HCT116 (cell line): ENCODE measurements at regions not wholly inside any gene's neighbourhood (a gene's known extent, or its start where the extent isn't known, plus 50 kb on each side); places are given as distances from the start of the nearest gene placed in this dataset.

Source experiments
- ATAC-seq: fragments of 200-7000 bp; cut with Tn5 transposase; 2 replicates; pipeline ENCODE4 v1.9.1; 2020; ENCODE audit warnings: mild to moderate bottlenecking, moderate library complexity
- BruUV-seq: library from RNA; stranded (reverse); fragments of 400-500 nt; replicated peaks from 2 replicates; lab custom pipeline; 2021; lab: Mats Ljungman, UMichigan
- CTCF ChIA-PET: fragments of 300-600 bp; sonication (Branson Sonifier 250); formaldehyde crosslinking; loops from one replicate; lab custom pipeline; 2021; ENCODE audit warnings: antibody characterized with exemption; lab: Charles Lee
- POLR2A ChIA-PET: fragments of 300-600, 350-600 bp; sonication (Branson Sonifier 250); formaldehyde crosslinking; loops from one replicate; lab custom pipeline; 2021; ENCODE audit warnings: antibody characterized with exemption; lab: Charles Lee
- RAD21 ChIA-PET, 2 experiments: fragments of 300-600 bp; sonication (Branson Sonifier 250); formaldehyde crosslinking; loops; one replicate each; lab custom pipeline; 2023; ENCODE audit warnings: low total read pairs in 2 of 2; ENCODE audit not compliant: uncharacterized antibody in 2 of 2, unreplicated experiment in 2 of 2, low non-redundant PET in 1 of 2; lab: Charles Lee
- DNase-seq: peaks from one replicate; pipeline ENCODE4 v3.0.0-alpha.2; 2010; ENCODE audit warnings: low read depth, low spot score
- H2AFZ ChIP-seq: fragments of 200-600 bp; shearing (Covaris generic), sonication (generic); 2 replicates; pipeline ENCODE4 v1.6.1; 2017; ENCODE audit warnings: low read depth, mixed run types, mixed read lengths, antibody characterized with exemption, low read length; ENCODE audit not compliant: poor library complexity, severe bottlenecking
- H3K27ac ChIP-seq: 2 replicates; pipeline ENCODE4 v1.5.1; 2012; ENCODE audit warnings: low read depth, low read length
- H3K27me3 ChIP-seq: fragments of 200-600 bp; sonication (generic); 2 replicates; pipeline ENCODE4 v1.6.1; 2016; ENCODE audit warnings: mixed run types, low read length, mixed read lengths; ENCODE audit not compliant: insufficient read depth
- H3K36me3 ChIP-seq, 2 experiments: fragments of 200-500 bp in 1 of 2; fragments of 200-600 bp in 1 of 2; sonication (Bioruptor generic) in 1 of 2; sonication (generic) in 1 of 2; 2 replicates each; pipeline versions ENCODE4 v1.5.1 to v1.6.1; 2014 to 2016; ENCODE audit warnings: low read length in 2 of 2, inconsistent platforms in 1 of 2, mixed read lengths in 1 of 2, mixed run types in 1 of 2; ENCODE audit not compliant: insufficient read depth in 2 of 2, control insufficient read depth in 1 of 2
- H3K4me1 ChIP-seq, 2 experiments: fragments of 200-600 bp in 1 of 2; sonication (generic) in 1 of 2; 2 replicates each; pipeline versions ENCODE4 v1.5.1 to v1.6.1; 2012 to 2017; ENCODE audit warnings: low read length in 2 of 2, inconsistent platforms in 1 of 2, mild to moderate bottlenecking in 1 of 2, mixed read lengths in 1 of 2, mixed run types in 1 of 2, moderate library complexity in 1 of 2; ENCODE audit not compliant: insufficient read depth in 2 of 2, control insufficient read depth in 1 of 2
- H3K4me2 ChIP-seq: fragments of 200-600 bp; sonication (generic); 2 replicates; pipeline ENCODE4 v1.6.1; 2017; ENCODE audit warnings: mixed run types, low read length, mixed read lengths
- H3K4me3 ChIP-seq, 2 experiments: fragments of 200-600 bp in 1 of 2; sonication (generic) in 1 of 2; replicated peaks in 1 of 2; 2 replicates each; pipeline ENCODE4 v1.5.1; 2011 to 2016; ENCODE audit warnings: low read length in 2 of 2, control low read depth in 1 of 2, low read depth in 1 of 2, mild to moderate bottlenecking in 1 of 2, mixed read lengths in 1 of 2, mixed run types in 1 of 2
- H3K79me2 ChIP-seq: fragments of 200-600 bp; sonication (generic); 2 replicates; pipeline ENCODE4 v1.6.1; 2017; ENCODE audit warnings: mild to moderate bottlenecking, mixed run types, low read length, moderate library complexity, mixed read lengths; ENCODE audit not compliant: insufficient read depth
- H3K9ac ChIP-seq: fragments of 200-600 bp; sonication (generic); 2 replicates; pipeline ENCODE4 v1.6.1; 2016; ENCODE audit warnings: low read length, mixed read lengths
- H3K9me2 ChIP-seq: fragments of 200-600 bp; sonication (generic), shearing (Covaris generic); 2 replicates; pipeline ENCODE4 v1.6.1; 2017; ENCODE audit warnings: mixed run types, mild to moderate bottlenecking, moderate library complexity; ENCODE audit not compliant: insufficient read depth
- H3K9me3 ChIP-seq, 2 experiments: fragments of 200-500 bp in 1 of 2; fragments of 200-600 bp in 1 of 2; sonication (Bioruptor generic) in 1 of 2; sonication (generic) in 1 of 2; 2 replicates each; pipeline ENCODE4 v1.6.1; 2014 to 2017; ENCODE audit warnings: low read length in 2 of 2, mixed read lengths in 2 of 2, inconsistent platforms in 1 of 2, low read depth in 1 of 2, mild to moderate bottlenecking in 1 of 2, mixed run types in 1 of 2, moderate library complexity in 1 of 2; ENCODE audit not compliant: control insufficient read depth in 1 of 2, insufficient read depth in 1 of 2
- H4K20me1 ChIP-seq: fragments of 200-600 bp; sonication (generic), shearing (Covaris generic); 2 replicates; pipeline ENCODE4 v1.6.1; 2017; ENCODE audit warnings: mixed run types, mild to moderate bottlenecking, moderate library complexity; ENCODE audit not compliant: insufficient read depth
- CBX3 ChIP-seq: IDR thresholded peaks from 2 replicates; pipeline ENCODE4 v1.6.1; 2012; ENCODE audit warnings: low read depth
- CTCF ChIP-seq, 3 experiments: fragments of 200-600 bp in 1 of 3; sonication (generic) in 1 of 3; IDR thresholded peaks in 2 of 3; conservative IDR thresholded peaks in 1 of 3; 2 replicates each; pipeline ENCODE4 v1.5.1; 2012 to 2017; ENCODE audit warnings: low read depth in 2 of 3, low read length in 2 of 3, antibody characterized with exemption in 1 of 3, borderline replicate concordance in 1 of 3, control low read depth in 1 of 3, mild to moderate bottlenecking in 1 of 3, mixed read lengths in 1 of 3, mixed run types in 1 of 3, moderate library complexity in 1 of 3; ENCODE audit not compliant: insufficient read depth in 1 of 3
- ELF1 ChIP-seq: IDR thresholded peaks from 2 replicates; pipeline ENCODE4 v1.6.1; 2012; ENCODE audit warnings: low read depth, borderline replicate concordance
- EZH2 ChIP-seq: fragments of 200-600 bp; sonication (generic); IDR thresholded peaks from 2 replicates; pipeline ENCODE4 v1.6.1; 2017; ENCODE audit warnings: antibody characterized with exemption, mixed run types
- EZH2phosphoT487 ChIP-seq: fragments of 200-600 bp; IDR thresholded peaks from 2 replicates; pipeline ENCODE4 v1.6.1; 2018; ENCODE audit warnings: antibody characterized with exemption, borderline replicate concordance
- FOSL1 ChIP-seq: IDR thresholded peaks from 2 replicates; pipeline ENCODE4 v1.6.1; 2012; ENCODE audit warnings: low read depth
- JUND ChIP-seq: IDR thresholded peaks from 2 replicates; pipeline ENCODE4 v1.6.1; 2012
- POLR2A ChIP-seq: IDR thresholded peaks from 2 replicates; pipeline ENCODE4 v1.7.0; 2011; ENCODE audit warnings: borderline replicate concordance; ENCODE audit not compliant: insufficient read depth, insufficient read length; ENCODE audit errors: extremely low read depth
- RAD21 ChIP-seq: IDR thresholded peaks from 2 replicates; pipeline ENCODE4 v1.6.1; 2012; ENCODE audit warnings: low read depth, mild to moderate bottlenecking
- SIN3A ChIP-seq: IDR thresholded peaks from 2 replicates; pipeline ENCODE4 v1.6.1; 2012; ENCODE audit warnings: low read depth
- SP1 ChIP-seq: IDR thresholded peaks from 2 replicates; pipeline ENCODE4 v1.6.1; 2012; ENCODE audit warnings: low read depth
- SRF ChIP-seq: IDR thresholded peaks from 2 replicates; pipeline ENCODE4 v1.6.1; 2012; ENCODE audit warnings: low read depth
- TCF7L2 ChIP-seq: IDR thresholded peaks from 2 replicates; pipeline ENCODE4 v1.7.0; 2011; ENCODE audit warnings: borderline replicate concordance, inconsistent platforms; ENCODE audit not compliant: insufficient read depth, insufficient read length; ENCODE audit errors: extremely low read depth
- YY1 ChIP-seq: IDR thresholded peaks from 2 replicates; pipeline ENCODE4 v1.6.1; 2011; ENCODE audit warnings: low read length, low read depth, moderate library complexity, mild to moderate bottlenecking; ENCODE audit not compliant: insufficient replicate concordance; ENCODE audit errors: extremely low read depth
- ZBTB33 ChIP-seq: IDR thresholded peaks from 2 replicates; pipeline ENCODE4 v1.6.1; 2011; ENCODE audit warnings: mild to moderate bottlenecking, low read length, moderate library complexity; ENCODE audit not compliant: insufficient replicate concordance; ENCODE audit errors: extremely low read depth
- ZFX ChIP-seq: fragments of 450-650 bp; IDR thresholded peaks from 2 replicates; pipeline ENCODE4 v1.6.1; 2017
- ZNF274 ChIP-seq: fragments of 200-500 bp; sonication (Bioruptor generic); IDR thresholded peaks from 2 replicates; pipeline ENCODE4 v1.6.1; 2014; ENCODE audit warnings: mild to moderate bottlenecking, low read depth, low read length, inconsistent platforms
- intact Hi-C: fragments of 100-400 bp; cut with micrococcal nuclease; formaldehyde crosslinking; loops from 2 replicates; pipeline ENCODE4 v1.10.0; 2022

- Histone ChIP-seq H3K4me3 (no peak overlapping the region), H3K9me3 (no peaks in the 10 kb centered on the region), H3K4me2 (no peak overlapping the region), H2AFZ (no peak overlapping the region), H3K27me3 (no peaks in the 10 kb centered on the region), H3K9me2 (no peaks in the 10 kb centered on the region), H3K27ac (no peak overlapping the region), H3K36me3 (no peaks in the 10 kb centered on the region), H4K20me1 (no peaks in the 10 kb centered on the region), H3K79me2 (no peaks in the 10 kb centered on the region), H3K4me1 (no peaks in the 10 kb centered on the region), H3K9ac (no peak overlapping the region)
- BruUV-seq = no TSS peak
- TF ChIP-seq FOSL1 (no peak), EZH2 (no peak), SIN3A (no peak), ELF1 (no peak), YY1 (no peak), CBX3 (no peak), SP1 (no peak), SRF (no peak), POLR2A (no peak), JUND (no peak), TCF7L2 (no peak)
- ChIA-PET RAD21 (no interaction called here), CTCF (no interaction called here), POLR2A (no interaction called here)
- ATAC-seq (no peak), DNase-seq (no peak)
- intact Hi-C loops = no loop called here
Observed at GRCh38 chr2:154554046-154554445, 144.4 kb upstream of the KCNJ3 start.

GRCh38 chr2:154555710-154556109 is 142.8 kb upstream of the KCNJ3 start:
- H2AFZ ChIP-seq = no peak overlapping the region
- H3K4me2 ChIP-seq = no peak overlapping the region
- no peaks in the 10 kb centered on the region for H3K9me3 ChIP-seq
- H3K27ac ChIP-seq = no peak overlapping the region
- no TSS peak for BruUV-seq
- ChIA-PET RAD21 (no interaction called here), CTCF (no interaction called here), POLR2A (no interaction called here)
- DNase-seq (no peak), ATAC-seq (no peak)
- no peaks in the 10 kb centered on the region for H3K27me3 ChIP-seq
- intact Hi-C loops = no loop called here
- no peaks in the 10 kb centered on the region for H3K79me2 ChIP-seq
- no peaks in the 10 kb centered on the region for H3K36me3 ChIP-seq
- no peaks in the 10 kb centered on the region for H3K9me2 ChIP-seq
- no peak overlapping the region for H3K9ac ChIP-seq
- no peaks in the 10 kb centered on the region for H3K4me1 ChIP-seq
- no peaks in the 10 kb centered on the region for H4K20me1 ChIP-seq
- no peak overlapping the region for H3K4me3 ChIP-seq
- TF ChIP-seq JUND (no peak), ZFX (no peak), RAD21 (no peak), SRF (no peak), CTCF (IDR thresholded peaks at IDR 0.05 in 2 of 3, conservative IDR thresholded peaks at IDR 0.05 in 1 of 3; ENCODE audit: borderline replicate concordance in 1 of 3, insufficient read depth in 1 of 3, low read depth in 2 of 3, low read length in 2 of 3) (no peak), CBX3 (no peak), TCF7L2 (no peak), ZBTB33 (no peak), POLR2A (no peak), YY1 (no peak), EZH2 (no peak), SP1 (no peak), EZH2phosphoT487 (no peak), SIN3A (no peak), ZNF274 (no peak), FOSL1 (no peak)
